MV-4-11 (cell line): ENCODE measurements at regions not wholly inside any gene's neighbourhood (a gene's known extent, or its start where the extent isn't known, plus 50 kb on each side); places are given as distances from the start of the nearest gene placed in this dataset.

Source experiments
- DNase-seq: peaks from one replicate; lab custom pipeline; 2025; lab: John Stamatoyannopoulos, UW

DNA sequence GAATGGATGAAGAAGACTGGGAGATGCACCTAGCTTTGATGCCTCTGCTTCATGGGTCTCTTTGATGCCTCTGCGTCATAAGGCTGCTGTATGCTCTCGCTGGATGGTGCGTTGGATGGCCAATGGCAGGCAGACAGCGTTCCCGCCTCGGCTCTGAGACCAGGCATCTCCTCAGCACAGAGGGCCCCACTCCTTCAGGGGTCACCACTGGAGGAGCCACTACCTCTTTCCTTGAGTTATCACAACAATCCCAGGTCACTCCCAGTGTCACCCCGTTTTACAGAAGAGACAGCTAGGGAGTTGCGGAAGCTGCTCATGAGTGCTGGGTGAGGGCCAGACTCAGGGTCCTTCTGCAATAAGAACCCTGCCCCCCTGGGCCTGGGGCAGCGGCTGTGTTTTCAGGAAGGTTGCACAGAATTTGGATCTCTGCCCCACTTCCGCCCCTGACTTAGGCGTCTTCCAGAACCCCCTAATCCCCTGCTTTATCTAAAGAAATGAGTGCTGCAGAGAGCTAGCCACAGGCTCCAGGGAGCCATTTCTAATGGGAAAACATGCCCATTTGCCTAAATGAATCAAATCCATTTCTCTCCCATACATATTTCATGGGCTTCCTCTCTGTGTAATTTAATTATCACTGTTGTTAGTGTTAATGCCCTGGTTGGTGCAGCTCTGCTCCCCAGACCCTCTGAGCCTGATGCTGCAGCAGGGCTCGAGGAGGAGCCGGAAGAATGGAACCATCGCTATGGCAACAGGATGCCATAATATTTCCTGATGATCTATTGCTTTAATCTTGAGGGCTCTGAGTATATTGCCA lies 131.8 kb upstream of the HS6ST1 start:
- no peak for DNase-seq

GRCh38 chr2:128451084-128452023 lies 132.7 kb upstream of the HS6ST1 start:
- no peak for DNase-seq

DNA sequence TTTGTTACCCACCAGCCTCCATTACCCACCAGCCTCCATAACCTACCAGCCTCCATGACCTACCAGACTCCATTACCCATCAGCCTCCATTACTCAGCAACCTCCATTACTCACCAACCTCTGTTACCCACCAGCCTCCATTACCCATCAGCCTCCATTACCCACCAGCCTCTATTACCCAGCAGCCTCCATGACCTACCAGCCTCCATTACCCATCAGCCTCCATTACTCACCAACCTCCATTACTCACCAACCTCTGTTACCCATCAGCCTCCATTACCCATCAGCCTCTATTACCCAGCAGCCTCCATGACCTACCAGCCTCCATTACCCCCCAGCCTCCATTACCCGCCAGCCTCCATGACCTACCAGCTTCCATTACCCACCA lies 133.3 kb upstream of the HS6ST1 start:
- no peak for DNase-seq

DNA sequence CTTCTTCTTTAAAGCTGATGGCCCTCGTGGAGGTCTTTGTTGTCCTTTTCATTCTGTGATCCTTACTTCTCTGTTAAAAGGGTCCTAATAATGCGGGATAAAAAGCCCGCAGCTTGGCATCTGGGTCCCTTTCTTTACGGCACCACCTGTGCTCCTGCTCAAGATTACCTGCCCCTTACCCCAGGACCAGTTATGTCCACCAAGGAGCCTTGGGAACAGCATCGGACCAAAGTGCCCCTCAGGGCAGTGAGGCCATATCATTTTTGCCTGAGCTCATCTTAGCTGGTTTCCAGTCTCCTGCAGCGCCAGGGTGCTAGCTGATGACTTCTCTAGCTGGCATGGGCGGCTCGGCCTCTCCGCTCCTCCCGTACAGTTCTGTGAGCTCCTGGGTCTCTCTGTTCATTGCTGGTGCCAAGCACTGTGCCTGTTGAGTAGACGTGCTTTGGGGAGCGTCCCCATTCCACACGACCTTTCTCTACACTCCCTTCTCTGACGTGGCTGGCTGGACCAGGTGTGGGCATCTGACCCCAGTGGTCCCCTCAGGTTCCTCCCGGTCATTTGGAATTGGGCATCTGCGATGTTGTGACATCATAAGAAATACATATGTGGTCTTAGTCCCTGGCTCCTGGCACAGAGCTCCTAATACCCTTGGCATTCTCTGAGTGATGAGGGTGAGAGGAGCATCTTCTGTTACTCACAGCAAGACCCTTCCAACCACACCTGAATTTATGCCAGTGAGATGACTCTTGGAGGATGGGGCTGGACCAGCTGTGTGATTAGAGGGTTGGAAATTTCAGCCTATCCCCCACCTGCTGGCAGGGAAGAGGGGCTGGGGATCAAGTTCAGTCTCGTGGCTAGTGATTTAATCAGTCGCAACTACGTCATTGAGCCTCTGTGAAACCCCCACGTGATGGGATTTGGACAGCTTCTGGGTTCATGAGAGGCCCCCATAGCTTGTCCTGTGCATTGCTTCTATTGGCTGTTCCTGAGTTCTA lies 134.2 kb upstream of the HS6ST1 start:
- no peak for DNase-seq

DNA sequence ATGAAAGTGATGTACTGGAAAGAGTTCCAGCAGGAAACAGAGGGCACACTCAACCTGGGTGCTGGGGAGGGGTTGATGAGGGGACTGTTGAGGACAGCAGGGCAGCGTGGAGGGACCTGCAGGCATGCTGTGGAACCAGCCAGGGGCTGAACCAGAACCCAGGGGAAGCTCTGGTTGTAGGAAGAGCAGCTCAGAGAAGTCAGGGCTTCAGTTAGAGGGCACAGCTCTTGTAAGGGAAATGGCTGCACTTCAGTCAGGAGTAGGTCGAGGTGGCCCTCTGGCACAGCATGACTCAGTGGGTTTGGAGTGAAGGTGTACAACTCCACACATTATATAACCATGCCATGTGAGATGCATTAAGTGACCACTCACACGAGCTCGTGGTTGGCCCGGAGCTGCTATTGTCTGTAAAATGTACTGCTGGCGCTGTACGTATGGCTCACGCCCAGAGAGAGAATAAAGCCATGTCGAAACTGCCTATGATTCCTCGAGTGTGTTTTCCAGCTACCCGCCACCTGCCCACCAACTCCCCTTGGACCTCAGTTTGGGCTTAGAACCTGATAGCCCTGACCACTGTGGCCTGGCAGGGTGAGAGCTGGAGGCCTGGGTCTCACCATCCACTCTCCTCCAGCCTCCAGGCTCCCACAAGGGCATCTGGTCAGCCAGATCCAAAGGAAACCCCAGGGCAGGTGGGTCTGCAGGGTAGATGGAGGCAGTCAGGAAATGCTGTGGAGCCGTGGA lies 136.5 kb upstream of the HS6ST1 start:
- DNase-seq = no peak

DNA sequence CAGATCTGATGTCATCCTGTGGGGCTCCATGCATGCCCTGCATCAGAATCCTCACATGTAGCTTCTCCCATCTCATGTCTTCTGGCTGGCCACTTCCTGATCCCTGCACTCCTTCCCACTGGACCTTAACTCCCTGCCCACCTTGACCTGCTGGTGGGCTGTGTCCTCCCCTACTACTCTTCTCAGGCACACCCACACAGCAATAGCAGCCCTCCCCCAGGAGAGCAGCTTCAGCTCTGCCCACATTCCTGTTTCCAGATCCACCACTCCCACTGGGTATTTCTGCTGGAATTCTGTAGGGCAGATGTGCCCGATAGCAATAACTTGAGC lies 137.0 kb upstream of the HS6ST1 start:
- DNase-seq = no peak

DNA sequence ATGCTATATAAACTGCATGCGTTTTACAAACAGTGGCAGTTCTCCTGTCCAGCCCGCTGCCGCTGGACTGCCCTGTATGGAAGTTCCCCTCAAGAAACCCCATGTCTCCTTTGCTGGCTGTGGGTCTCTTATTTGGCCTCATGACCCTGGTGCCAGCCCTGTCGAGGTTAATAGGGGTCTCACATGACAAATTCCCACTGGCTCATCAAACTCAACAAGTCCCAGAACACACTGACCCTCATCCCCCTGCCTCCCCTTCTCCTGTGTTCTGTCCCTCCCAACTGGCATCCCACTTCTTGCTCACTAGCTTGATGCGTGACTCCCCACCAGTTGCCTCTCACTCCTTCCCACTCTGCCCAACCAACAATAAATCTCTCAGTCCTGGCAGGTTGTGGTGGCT lies 137.6 kb upstream of the HS6ST1 start:
- no peak for DNase-seq

GRCh38 chr2:128457006-128457604 lies 138.4 kb upstream of the HS6ST1 start:
- no peak for DNase-seq

DNA sequence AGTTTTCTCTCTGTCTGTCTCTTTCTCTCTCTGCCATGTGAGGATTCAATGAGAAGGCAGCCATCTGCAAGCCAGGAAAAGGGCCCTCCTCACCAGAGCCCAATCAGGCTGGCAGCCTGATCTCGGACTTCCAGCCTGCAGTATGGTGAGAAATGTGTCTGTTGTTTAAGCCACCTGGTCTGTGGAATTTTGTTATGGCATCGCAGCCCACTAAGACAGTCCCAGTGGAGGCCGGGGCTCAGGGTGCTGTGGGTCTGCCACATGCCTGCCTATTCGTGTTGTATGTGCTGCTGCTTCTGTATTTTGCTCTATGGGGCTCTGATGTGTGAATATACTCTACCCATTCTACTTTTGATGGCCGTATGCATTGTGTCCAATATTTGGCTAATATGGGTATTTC lies 139.0 kb upstream of the HS6ST1 start:
- no peak for DNase-seq

DNA sequence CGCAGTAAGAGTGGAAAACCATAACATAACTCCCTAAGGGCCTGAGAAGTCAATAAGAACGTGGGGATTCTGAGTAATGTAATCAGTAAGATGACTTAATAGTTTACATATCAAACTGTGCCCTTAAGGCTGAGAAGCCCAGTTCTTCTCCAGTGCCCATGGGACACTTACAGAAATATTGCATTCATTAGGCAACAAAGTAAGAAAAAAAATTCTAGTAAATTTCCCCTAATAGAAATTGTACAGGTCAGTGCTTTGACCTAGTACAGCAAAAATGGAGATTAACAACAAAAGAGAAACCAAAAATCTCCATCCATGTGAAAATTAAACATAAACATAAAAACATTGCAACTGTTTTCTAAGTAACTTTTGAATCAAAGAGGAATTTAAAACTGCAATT lies 139.8 kb upstream of the HS6ST1 start:
- no peak for DNase-seq

DNA sequence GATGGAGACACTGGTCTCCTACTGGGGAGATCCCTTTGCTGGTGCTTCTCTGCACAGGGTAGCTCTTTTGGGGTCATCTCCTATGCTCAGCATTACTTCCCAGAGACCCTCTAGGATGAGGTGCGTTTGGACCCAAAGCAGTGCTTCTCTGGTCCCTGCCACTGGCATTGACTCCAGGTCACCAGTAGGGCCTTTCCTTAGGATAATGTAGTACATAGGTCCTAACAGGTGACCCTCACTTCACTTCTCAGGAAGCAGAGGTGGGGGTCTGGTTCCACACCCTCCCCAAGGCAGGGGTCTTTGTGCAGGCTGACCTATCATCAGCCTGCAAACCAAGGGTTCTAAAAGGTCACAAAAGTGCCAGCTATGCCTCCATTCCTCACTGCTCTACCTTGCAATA lies 145.8 kb upstream of the HS6ST1 start:
- DNase-seq = no peak

- DNase-seq = no peak
These were observed 146.8 kb upstream of the HS6ST1 start for GRCh38 chr2:128465246-128466170.

DNA sequence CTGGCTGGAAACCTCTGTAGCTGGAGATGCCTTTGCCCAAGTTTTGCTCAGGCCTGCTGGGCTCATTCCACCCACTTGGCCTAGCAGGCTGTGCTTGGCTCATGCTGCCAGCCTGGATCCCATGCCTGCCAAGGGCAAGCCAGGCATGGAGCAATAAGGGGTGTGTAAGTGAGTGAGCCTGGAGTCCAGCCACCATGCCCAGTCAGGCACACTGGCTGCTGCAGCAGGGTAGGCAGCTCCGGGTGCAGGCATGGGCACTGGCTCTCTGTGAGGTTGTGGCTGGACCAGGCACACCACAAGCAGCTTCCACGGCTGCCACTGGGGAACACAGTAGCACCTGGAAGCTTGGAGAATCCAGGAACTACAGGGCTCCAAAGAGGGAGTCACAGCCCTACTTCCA lies 147.7 kb upstream of the HS6ST1 start:
- no peak for DNase-seq

DNA sequence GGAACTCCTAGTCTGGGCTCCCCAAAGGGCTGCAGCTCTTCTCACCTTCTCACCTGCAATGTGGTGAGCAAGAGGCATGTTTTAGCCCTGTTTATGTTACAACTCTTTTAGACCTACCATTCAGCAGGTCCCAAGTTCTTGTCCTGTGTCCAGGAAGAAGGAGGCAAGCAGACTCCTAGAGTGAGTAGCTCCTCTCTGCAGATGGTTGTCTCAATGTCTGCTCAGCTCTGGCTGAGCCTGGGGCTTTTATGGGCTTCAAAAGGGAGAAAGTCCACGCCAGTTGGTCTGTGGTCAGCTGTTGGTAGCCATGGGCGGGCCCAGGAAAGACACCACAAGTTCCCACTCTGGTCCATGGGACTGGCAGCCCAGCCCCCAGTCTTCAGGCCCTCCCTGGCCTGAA lies 148.1 kb upstream of the HS6ST1 start:
- DNase-seq = no peak

GRCh38 chr2:128467321-128467969 lies 148.8 kb upstream of the HS6ST1 start:
- DNase-seq = no peak

DNA sequence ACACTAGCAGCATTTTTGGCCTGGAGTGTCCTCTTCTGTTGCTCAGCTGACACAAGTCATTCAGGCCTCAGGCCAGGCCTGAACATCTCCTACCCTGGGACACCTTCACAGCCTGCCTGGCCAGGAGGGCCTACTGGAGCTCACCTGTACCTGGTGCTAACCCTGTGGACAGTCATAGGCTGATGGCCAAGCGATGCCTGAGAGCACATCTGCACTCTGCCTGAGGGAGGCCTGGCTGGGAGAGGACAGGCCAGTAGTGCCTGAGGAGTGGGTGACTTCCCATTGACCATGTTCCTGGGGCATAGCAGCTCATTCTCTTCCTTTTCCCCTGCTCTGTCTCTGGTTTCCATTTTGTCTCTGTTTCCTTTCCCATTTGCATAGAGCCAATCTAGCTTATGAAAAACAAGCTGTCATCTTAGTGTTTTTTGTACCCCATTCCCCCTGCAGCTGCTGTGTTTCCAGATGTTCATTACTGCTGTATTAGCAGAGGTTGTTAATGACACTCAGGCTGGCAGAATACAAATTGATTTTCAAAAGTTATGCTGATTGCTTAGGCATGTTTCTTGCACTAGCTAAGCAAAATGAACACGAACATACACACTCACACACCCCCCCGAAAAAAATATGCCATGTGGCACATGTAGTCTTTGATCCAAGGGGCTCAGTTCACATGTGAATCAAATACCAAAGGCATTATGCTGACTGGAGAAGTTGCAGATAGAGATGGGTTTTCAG lies 149.7 kb upstream of the HS6ST1 start:
- DNase-seq = no peak

DNA sequence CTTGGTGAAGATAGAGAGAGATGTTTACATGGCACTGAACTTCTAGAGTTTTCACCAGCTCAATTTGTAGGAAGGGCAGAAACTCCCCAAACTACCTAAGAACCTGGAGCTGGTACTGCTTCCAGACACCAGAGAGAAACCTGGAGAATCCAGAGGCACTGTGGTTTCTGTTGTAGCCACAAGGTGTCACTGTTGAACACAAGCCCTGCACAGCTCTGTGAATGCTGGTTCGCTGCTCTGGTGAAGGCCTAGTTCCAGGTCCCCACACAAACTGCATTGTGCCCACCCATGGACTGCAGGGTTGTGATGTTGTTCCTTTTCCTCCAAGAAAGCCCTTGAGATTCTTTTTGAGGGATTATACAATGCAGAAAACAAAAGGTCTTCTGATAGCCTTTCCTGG lies 150.5 kb upstream of the HS6ST1 start:
- no peak for DNase-seq

- DNase-seq = no peak
These were observed 151.2 kb upstream of the HS6ST1 start for GRCh38 chr2:128469875-128470274.

DNA sequence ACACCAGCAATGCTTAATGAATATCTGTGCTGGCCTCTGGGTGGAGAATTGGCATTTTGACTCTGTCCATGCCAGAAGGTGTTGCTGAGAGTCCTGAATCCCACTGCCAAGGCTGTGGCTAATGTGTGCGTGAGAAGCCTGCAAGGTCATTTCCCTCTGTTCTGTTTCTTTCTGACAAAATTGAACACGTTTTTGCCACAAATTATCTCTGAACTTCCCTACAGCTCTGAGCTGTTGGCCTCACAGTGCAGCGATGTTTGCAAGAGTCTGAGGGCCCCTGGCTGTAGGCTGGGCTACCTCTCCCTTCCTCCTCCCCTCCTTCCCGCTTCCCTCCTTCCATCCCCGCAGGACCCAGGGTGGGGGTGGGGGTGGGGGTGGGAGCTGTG lies 154.1 kb upstream of the HS6ST1 start:
- peak; percentile 97 for DNase-seq
